Osteocyte (in vitro differentiated cells): ENCODE measurements at regions not wholly inside any gene's neighbourhood (a gene's known extent, or its start where the extent isn't known, plus 50 kb on each side); places are given as distances from the start of the nearest gene placed in this dataset.
"Not testable (repeated sequence)": the region's sequence is repeated elsewhere in the genome, so short reads cannot be mapped to it uniquely, and the experiment has no call there.

ENCODE experiments used
- DNase-seq: peaks from one replicate; pipeline ENCODE4 v3.0.0; 2021; ENCODE audit warnings: mixed read lengths; ENCODE audit not compliant: unreplicated experiment; ENCODE audit errors: extremely low spot score
- H3K27ac Mint-ChIP-seq: one replicate; pipeline ENCODE4 v1.8.0; 2021; ENCODE audit warnings: mild to moderate bottlenecking, mixed read lengths; ENCODE audit not compliant: unreplicated experiment
- H3K27me3 Mint-ChIP-seq: one replicate; pipeline ENCODE4 v1.8.0; 2021; ENCODE audit warnings: mixed read lengths; ENCODE audit not compliant: unreplicated experiment
- H3K36me3 Mint-ChIP-seq: one replicate; pipeline ENCODE4 v1.8.0; 2021; ENCODE audit warnings: mixed read lengths; ENCODE audit not compliant: unreplicated experiment
- H3K4me1 Mint-ChIP-seq: one replicate; pipeline ENCODE4 v1.8.0; 2021; ENCODE audit warnings: mixed read lengths; ENCODE audit not compliant: unreplicated experiment
- H3K4me3 Mint-ChIP-seq: one replicate; pipeline ENCODE4 v1.8.0; 2021; ENCODE audit warnings: mild to moderate bottlenecking, moderate library complexity, mixed read lengths; ENCODE audit not compliant: unreplicated experiment
- H3K9me3 Mint-ChIP-seq: one replicate; pipeline ENCODE4 v1.8.0; 2021; ENCODE audit warnings: mixed read lengths; ENCODE audit not compliant: unreplicated experiment
- CTCF ChIP-seq: fragments of 200-600 bp; sonication (generic); IDR thresholded peaks from 2 replicates; pipeline ENCODE4 v1.5.0; 2021; ENCODE audit warnings: antibody characterized with exemption, mild to moderate bottlenecking, moderate library complexity

GRCh38 chr5:52277101-52277500 lies 510.6 kb upstream of the ITGA1 start:
- no peaks in the 10 kb centered on the region for H3K4me1 Mint-ChIP-seq
- no peak overlapping the region for H3K4me3 Mint-ChIP-seq
- H3K9me3 Mint-ChIP-seq: peaks cover 3% of the 10 kb centered on the region
- no peak for DNase-seq
- H3K27ac Mint-ChIP-seq: no peak overlapping the region
- no peaks in the 10 kb centered on the region for H3K36me3 Mint-ChIP-seq
- peaks cover 3% of the 10 kb centered on the region for H3K27me3 Mint-ChIP-seq
- no peak for TF ChIP-seq CTCF

GRCh38 chr5:52282647-52283046 lies 505.1 kb upstream of the ITGA1 start:
- H3K9me3 Mint-ChIP-seq: peaks cover 3% of the 10 kb centered on the region
- no peak for TF ChIP-seq CTCF
- H3K27ac Mint-ChIP-seq: no peak overlapping the region
- no peaks in the 10 kb centered on the region for H3K36me3 Mint-ChIP-seq
- H3K4me1 Mint-ChIP-seq: no peaks in the 10 kb centered on the region
- H3K4me3 Mint-ChIP-seq: no peak overlapping the region
- DNase-seq: no peak
- no peaks in the 10 kb centered on the region for H3K27me3 Mint-ChIP-seq

GRCh38 chr5:52283221-52283620 lies 504.5 kb upstream of the ITGA1 start:
- no peaks in the 10 kb centered on the region for H3K4me1 Mint-ChIP-seq
- TF ChIP-seq CTCF: no peak
- no peak overlapping the region for H3K4me3 Mint-ChIP-seq
- no peak for DNase-seq
- no peaks in the 10 kb centered on the region for H3K36me3 Mint-ChIP-seq
- H3K27me3 Mint-ChIP-seq: no peaks in the 10 kb centered on the region
- H3K27ac Mint-ChIP-seq: no peak overlapping the region
- peaks cover 3% of the 10 kb centered on the region for H3K9me3 Mint-ChIP-seq

GRCh38 chr5:52300703-52301372 lies 486.9 kb upstream of the ITGA1 start:
- TF ChIP-seq CTCF: no peak
- no peaks in the 10 kb centered on the region for H3K27me3 Mint-ChIP-seq
- no peak for DNase-seq
- peaks cover 17% of the 10 kb centered on the region for H3K9me3 Mint-ChIP-seq
- no peak overlapping the region for H3K27ac Mint-ChIP-seq
- no peaks in the 10 kb centered on the region for H3K36me3 Mint-ChIP-seq
- H3K4me1 Mint-ChIP-seq: no peaks in the 10 kb centered on the region
- no peak overlapping the region for H3K4me3 Mint-ChIP-seq

- not testable (repeated sequence) for H3K27me3 Mint-ChIP-seq, H3K36me3 Mint-ChIP-seq, DNase-seq, H3K4me1 Mint-ChIP-seq, H3K4me3 Mint-ChIP-seq, H3K27ac Mint-ChIP-seq
- peaks cover 27% of the 10 kb centered on the region for H3K9me3 Mint-ChIP-seq
Measured at GRCh38 chr5:52304816-52305215, 482.9 kb upstream of the ITGA1 start.
